ENCODE measurements at regions not wholly inside any gene's neighbourhood (a gene's known extent, or its start where the extent isn't known, plus 50 kb on each side); places are given as distances from the start of the nearest gene placed in this dataset.

DNA sequence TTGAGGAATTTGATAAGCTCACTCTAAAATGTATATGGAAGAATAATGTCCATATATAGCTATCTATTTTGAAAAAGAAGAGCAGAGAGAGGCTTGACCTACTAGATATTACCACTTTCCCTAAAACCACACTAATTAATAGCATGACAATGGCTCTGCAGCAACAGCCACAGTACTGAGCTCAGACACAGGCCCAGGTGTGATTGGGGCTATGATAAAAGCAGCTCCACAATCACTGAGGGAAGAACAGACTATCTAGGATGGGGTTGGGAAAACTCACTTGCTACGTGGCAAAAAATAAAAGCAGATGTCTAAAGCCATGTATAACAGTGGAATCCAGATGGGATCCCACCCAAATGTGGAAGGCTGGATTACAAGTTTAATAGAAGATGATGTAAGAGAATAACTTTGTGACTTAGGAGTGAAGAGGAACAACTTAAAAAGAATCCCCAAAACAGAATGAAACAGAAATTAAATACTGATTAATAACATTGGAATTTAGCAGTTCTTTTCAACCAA, 80.8 kb upstream of the RAB4A start (continued):
- TF ChIP-seq TEAD2 (CRISPR knock-in tag; IDR thresholded peaks at IDR 0.05) (no peak), CHD4 (IDR thresholded peaks at IDR 0.05; ENCODE audit: borderline replicate concordance, low read length) (no peak), CBX5 (CRISPR knock-in tag; IDR thresholded peaks at IDR 0.05; ENCODE audit: borderline replicate concordance) (no peak), ZBTB20 (CRISPR knock-in tag; IDR thresholded peaks at IDR 0.05; ENCODE audit: borderline replicate concordance, low read depth) (no peak)
- TF ChIP-seq, protein P1, sequence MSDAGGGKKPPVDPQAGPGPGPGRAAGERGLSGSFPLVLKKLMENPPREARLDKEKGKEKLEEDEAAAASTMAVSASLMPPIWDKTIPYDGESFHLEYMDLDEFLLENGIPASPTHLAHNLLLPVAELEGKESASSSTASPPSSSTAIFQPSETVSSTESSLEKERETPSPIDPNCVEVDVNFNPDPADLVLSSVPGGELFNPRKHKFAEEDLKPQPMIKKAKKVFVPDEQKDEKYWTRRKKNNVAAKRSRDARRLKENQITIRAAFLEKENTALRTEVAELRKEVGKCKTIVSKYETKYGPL (CRISPR knock-in tag; IDR thresholded peaks at IDR 0.05), result no peak

DNA sequence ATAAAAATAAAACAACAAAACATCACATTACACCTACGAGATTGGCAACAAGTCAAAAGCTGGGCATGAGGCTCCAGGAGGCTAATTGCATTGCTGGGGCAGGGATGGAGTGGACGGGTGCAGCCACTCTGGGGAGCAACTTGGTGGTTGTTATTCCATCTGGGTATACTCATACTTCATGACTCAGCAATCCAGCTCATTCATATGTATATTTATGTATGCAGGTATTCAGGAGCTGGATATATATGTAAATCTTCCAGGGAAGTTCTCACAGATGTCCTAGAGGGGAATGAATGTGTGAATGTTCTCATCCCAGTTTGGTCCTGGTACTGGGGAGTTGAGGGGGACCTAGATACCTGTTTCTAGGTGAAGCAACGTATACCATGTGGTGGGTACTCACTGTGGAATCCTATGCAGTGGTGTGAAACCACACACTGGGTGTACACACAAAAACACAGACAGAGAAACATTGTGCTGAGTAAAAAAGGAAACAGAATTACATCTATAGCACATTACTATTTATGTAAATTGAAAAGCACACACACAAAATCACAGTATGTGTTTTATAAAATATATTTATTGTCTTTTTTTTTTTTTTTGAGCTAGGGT, 79.7 kb upstream of the RAB4A start:
- DNase-seq (ENCODE audit: low spot score) (no peak), ATAC-seq (no peak), FAIRE-seq (no peak)
- no TSS peak for BruUV-seq (replicated peaks)
- Histone ChIP-seq H3K4me2 (ENCODE audit: low read depth, low read length) (no peak overlapping the region), H3K27me3 (ENCODE audit: control insufficient read depth in 1 of 2, insufficient read depth in 2 of 2, low read length in 2 of 2) (no peaks in the 10 kb centered on the region), H3K36me3 (replicated peaks in 1 of 2; ENCODE audit: control insufficient read depth in 1 of 2, insufficient read depth in 2 of 2, low read length in 2 of 2) (no peaks in the 10 kb centered on the region), H2AFZ (ENCODE audit: low read length) (no peak overlapping the region), H3K4me1 (ENCODE audit: insufficient read depth, low read length) (no peaks in the 10 kb centered on the region), H3K4me3 (replicated peaks in 1 of 3; ENCODE audit: insufficient read depth in 1 of 3, low read depth in 2 of 3, low read length in 3 of 3) (no peak overlapping the region), H3K27ac (ENCODE audit: extremely low read length, insufficient read depth, low read length) (no peak overlapping the region), H3K79me2 (ENCODE audit: insufficient read depth, low read length) (no peaks in the 10 kb centered on the region), H3K9ac (ENCODE audit: insufficient read depth, low read depth, low read length) (no peak overlapping the region), H3K9me3 (ENCODE audit: low read length) (no peaks in the 10 kb centered on the region), H4K20me1 (ENCODE audit: insufficient read depth, low read length) (no peaks in the 10 kb centered on the region)
- ChIA-PET CTCF (ENCODE audit: low intra/inter-chr PET ratio, low total read pairs) (no interaction called here), POLR2A (no interaction called here)
- WGBS (ENCODE audit: low lambda C conversion rate), result 63% methylated on average over 3 of the region's 3 CpGs
- no peak for TF ChIP-seq ZSCAN21 (CRISPR knock-in tag; IDR thresholded peaks at IDR 0.05; ENCODE audit: borderline replicate concordance)
- 0 out of 2 replicates have a peak, but pooled peaks have one; percentile 16 for TF ChIP-seq MAFF (IDR thresholded peaks at IDR 0.05; ENCODE audit: low read depth, low read length)
- peak; percentile 14 to 66; a peak in 2 of 4 replicates for TF ChIP-seq MAFK (conservative IDR thresholded peaks at IDR 0.05 in 1 of 2, IDR thresholded peaks at IDR 0.05 in 1 of 2; ENCODE audit: low read length in 2 of 2)
- intact Hi-C loops (cut with micrococcal nuclease; ENCODE audit: unreplicated experiment), result no loop called here
- in situ Hi-C loops (cut with HindIII; ENCODE audit: extremely low pct_ligation_motif_present, low pct_unique_long_range_greater_than_20kb), result no loop called here

Data from HepG2 (cell line).